Activated T-helper 1 cell treated with anti-CD3 and anti-CD28 coated beads, Interleukin-12 subunit alpha, Interleukin-12 subunit beta, Interleukin-2, Interleukin-4 antibody, amounts not matched to agents 30 ng/mL and 10 ng/mL and 1 ng/mL, durations not matched to agents 14 hours and 24 hours and 36 hours (primary cell): ENCODE measurements at regions not wholly inside any gene's neighbourhood (a gene's known extent, or its start where the extent isn't known, plus 50 kb on each side); places are given as distances from the start of the nearest gene placed in this dataset.
"Not testable (repeated sequence)": the region's sequence is repeated elsewhere in the genome, so short reads cannot be mapped to it uniquely, and the experiment has no call there.

Experiments
- DNase-seq: peaks from one replicate; pipeline ENCODE4 v3.0.0; 2021; ENCODE audit warnings: low spot score
- H3K27ac Mint-ChIP-seq: one replicate; pipeline ENCODE4 v1.8.0; 2021; ENCODE audit warnings: mild to moderate bottlenecking, mixed read lengths
- H3K27me3 Mint-ChIP-seq: one replicate; pipeline ENCODE4 v1.8.0; 2022; ENCODE audit warnings: mild to moderate bottlenecking, moderate library complexity, mixed read lengths; ENCODE audit not compliant: insufficient read depth
- H3K36me3 Mint-ChIP-seq: one replicate; pipeline ENCODE4 v1.8.0; 2021; ENCODE audit warnings: low read depth, mixed read lengths
- H3K4me1 Mint-ChIP-seq: one replicate; pipeline ENCODE4 v1.8.0; 2021; ENCODE audit warnings: low read depth, mixed read lengths
- H3K4me3 Mint-ChIP-seq: one replicate; pipeline ENCODE4 v1.8.0; 2021; ENCODE audit warnings: mild to moderate bottlenecking, moderate library complexity, mixed read lengths
- H3K9me3 Mint-ChIP-seq: one replicate; pipeline ENCODE4 v1.8.0; 2021; ENCODE audit warnings: mixed read lengths
- intact Hi-C: fragments of 100-400 bp; cut with micrococcal nuclease; formaldehyde crosslinking; loops from one replicate; pipeline ENCODE4 v1.15.1; 2024

- intact Hi-C loops, result loop anchor here (5.0 kb wide), 2 partner anchors 132 to 702 kb away; partner anchors contain the start of gene PAIP2
- H3K4me3 Mint-ChIP-seq, result no peak overlapping the region
- H3K4me1 Mint-ChIP-seq, result no peaks in the 10 kb centered on the region
- H3K27me3 Mint-ChIP-seq, result peaks cover 53% of the 10 kb centered on the region
- H3K27ac Mint-ChIP-seq, result no peak overlapping the region
- no peaks in the 10 kb centered on the region for H3K9me3 Mint-ChIP-seq
- no peak for DNase-seq
- H3K36me3 Mint-ChIP-seq, result no peaks in the 10 kb centered on the region
These were observed 65.5 kb upstream of the HSPA9 start for GRCh38 chr5:138640646-138641254.

DNA sequence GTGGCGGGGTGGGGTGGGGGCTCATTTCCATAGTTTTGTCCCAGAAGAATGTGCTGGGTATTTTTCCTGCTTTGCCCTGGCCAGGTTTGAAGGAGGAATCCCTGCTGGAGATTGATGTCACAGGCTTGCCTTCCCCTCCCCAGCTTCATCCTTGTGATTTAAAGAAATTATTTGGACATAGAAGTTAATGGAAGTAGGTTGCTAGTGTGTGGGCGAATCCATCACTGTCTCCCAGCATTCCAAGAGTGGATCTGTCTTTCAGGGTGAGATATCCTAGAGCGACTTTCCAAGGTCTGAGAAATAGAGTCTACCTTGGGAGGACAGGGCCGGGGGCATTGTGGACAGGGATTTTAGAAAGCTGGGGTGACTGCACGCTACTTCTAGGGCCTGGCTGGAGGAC lies 64.9 kb upstream of the HSPA9 start:
- intact Hi-C loops, result loop anchor here (5.0 kb wide), 2 partner anchors 132 to 702 kb away; partner anchors contain the start of gene PAIP2
- Mint-ChIP-seq H3K27ac (no peak overlapping the region), H3K27me3 (peaks cover 56% of the 10 kb centered on the region), H3K4me1 (no peaks in the 10 kb centered on the region), H3K36me3 (no peaks in the 10 kb centered on the region), H3K9me3 (no peaks in the 10 kb centered on the region), H3K4me3 (no peak overlapping the region)
- no peak for DNase-seq

DNA sequence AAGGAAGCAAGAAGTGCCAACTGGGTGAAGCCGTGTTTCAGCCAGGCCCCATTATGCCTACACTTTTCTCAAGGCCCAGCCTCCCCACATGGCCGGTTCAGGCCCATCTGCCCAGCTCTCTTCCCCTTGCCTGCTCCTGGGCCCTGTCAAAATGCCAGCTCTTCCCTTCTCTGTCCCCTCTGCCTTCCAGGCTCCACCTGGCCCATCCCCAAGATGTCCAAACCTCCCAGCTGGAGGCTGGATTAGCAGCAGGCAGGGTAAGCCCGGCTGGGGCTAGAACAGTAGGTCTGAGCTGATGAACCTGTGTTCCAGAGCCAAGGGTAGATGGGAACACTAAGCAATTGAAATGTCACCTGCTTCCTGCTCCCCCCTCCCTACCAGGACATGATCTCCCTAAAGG lies 64.1 kb upstream of the HSPA9 start:
- no peaks in the 10 kb centered on the region for H3K36me3 Mint-ChIP-seq
- no peak overlapping the region for H3K4me3 Mint-ChIP-seq
- DNase-seq, result no peak
- no peaks in the 10 kb centered on the region for H3K9me3 Mint-ChIP-seq
- peaks cover 53% of the 10 kb centered on the region for H3K27me3 Mint-ChIP-seq
- no peaks in the 10 kb centered on the region for H3K4me1 Mint-ChIP-seq
- intact Hi-C loops, result no loop called here
- H3K27ac Mint-ChIP-seq, result no peak overlapping the region

DNA sequence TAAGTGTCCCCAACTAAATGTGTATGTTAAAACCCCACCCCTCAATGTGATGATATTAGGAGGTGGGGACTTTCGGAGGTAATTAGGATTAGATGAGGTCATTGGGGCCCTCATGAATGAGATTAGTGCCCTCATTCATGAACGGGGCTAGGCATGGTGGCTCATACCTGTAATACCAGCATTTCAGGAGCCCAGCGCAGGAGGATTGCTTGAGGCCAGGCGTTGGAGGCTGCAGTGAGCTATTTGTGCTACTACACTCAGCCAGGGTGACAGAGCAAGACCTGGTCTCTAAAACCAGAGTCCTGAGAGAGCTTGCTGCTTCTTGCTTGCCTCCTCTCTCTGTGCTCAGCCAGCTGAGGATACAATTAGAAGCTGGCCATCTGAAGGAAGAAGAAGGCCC lies 62.1 kb upstream of the HSPA9 start:
- no peak overlapping the region for H3K4me3 Mint-ChIP-seq
- H3K36me3 Mint-ChIP-seq, result no peaks in the 10 kb centered on the region
- intact Hi-C loops, result no loop called here
- no peaks in the 10 kb centered on the region for H3K4me1 Mint-ChIP-seq
- DNase-seq, result no peak
- H3K27ac Mint-ChIP-seq, result no peak overlapping the region
- H3K27me3 Mint-ChIP-seq, result peaks cover 43% of the 10 kb centered on the region
- H3K9me3 Mint-ChIP-seq, result no peaks in the 10 kb centered on the region

DNA sequence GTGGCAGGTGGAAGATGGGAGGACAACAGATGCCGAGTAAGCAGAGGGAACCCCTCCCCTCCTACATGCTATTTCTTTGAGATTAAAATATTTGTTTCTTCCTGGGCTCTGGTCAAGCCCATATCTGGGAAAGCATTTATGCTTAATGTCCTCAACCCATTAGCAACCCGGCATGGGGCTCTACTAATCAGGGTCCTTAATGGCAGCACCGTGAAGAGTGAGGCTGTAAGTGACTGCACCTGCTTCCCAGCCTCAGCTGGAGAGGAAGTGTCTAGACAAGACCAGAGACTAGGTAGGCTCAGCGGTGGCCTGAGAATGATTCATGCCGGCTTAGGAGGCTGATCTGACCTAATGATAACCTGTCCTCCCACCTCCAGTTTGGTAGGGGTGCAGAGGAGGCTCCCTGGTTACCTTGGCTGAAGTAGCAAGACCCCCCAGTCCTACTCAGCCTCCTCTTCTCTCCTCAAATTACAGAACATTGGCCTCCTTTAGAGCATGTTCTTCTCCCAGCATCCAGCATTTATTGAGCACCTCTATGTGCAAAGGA lies 61.3 kb upstream of the HSPA9 start:
- no peaks in the 10 kb centered on the region for H3K4me1 Mint-ChIP-seq
- no peak overlapping the region for H3K4me3 Mint-ChIP-seq
- intact Hi-C loops, result no loop called here
- no peak overlapping the region for H3K27ac Mint-ChIP-seq
- peaks cover 41% of the 10 kb centered on the region for H3K27me3 Mint-ChIP-seq
- DNase-seq, result no peak
- H3K9me3 Mint-ChIP-seq, result no peaks in the 10 kb centered on the region
- H3K36me3 Mint-ChIP-seq, result no peaks in the 10 kb centered on the region

DNA sequence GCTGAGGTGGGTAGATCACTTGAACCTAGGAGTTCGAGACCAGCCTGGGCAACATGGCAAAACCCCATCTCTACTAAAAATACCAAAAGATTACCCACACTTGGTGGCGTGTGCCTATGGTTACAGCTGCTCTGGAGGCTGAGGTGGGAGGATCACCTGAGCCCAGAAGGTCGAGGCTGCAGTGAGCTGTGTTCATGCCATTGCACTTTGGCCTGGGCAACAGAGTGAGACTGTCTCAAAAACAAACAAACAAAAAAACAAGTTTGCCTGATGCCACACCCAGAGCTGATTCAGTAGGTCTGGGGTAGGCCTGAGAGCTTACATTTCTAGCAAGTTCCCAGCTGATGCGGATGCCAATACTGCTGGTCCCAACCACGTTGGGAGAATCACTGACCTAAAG lies 60.5 kb upstream of the HSPA9 start:
- H3K36me3 Mint-ChIP-seq, result no peaks in the 10 kb centered on the region
- no peak for DNase-seq
- H3K4me3 Mint-ChIP-seq, result no peak overlapping the region
- H3K27me3 Mint-ChIP-seq, result peaks cover 38% of the 10 kb centered on the region
- H3K4me1 Mint-ChIP-seq, result no peaks in the 10 kb centered on the region
- no peak overlapping the region for H3K27ac Mint-ChIP-seq
- H3K9me3 Mint-ChIP-seq, result no peaks in the 10 kb centered on the region
- intact Hi-C loops, result no loop called here

GRCh38 chr5:138635265-138635664 lies 60.1 kb upstream of the HSPA9 start:
- intact Hi-C loops, result no loop called here
- H3K4me3 Mint-ChIP-seq, result no peak overlapping the region
- H3K27ac Mint-ChIP-seq, result no peak overlapping the region
- no peaks in the 10 kb centered on the region for H3K4me1 Mint-ChIP-seq
- no peaks in the 10 kb centered on the region for H3K9me3 Mint-ChIP-seq
- peaks cover 35% of the 10 kb centered on the region for H3K27me3 Mint-ChIP-seq
- DNase-seq, result no peak
- H3K36me3 Mint-ChIP-seq, result no peaks in the 10 kb centered on the region

DNA sequence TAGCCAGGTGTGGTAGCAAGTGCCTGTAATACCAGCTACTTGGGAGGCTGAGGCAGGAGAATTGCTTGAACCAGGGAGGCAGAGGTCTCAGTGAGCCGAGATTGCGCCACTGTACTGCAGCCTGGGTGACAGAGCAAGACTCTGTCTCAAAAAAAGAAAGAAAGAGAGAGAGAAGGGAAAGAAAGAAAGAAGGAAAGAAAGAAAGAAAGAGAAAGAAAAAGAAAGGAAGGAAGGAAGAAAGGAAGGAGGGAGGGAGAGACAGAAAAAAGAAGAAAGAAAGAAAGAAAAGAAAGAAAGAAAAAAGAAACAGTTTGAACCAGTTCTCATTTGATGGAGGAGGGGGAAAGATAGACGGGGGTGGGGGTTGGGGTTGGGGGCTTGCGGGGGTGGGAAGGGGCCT lies 59.6 kb upstream of the HSPA9 start:
- H3K27ac Mint-ChIP-seq, H3K9me3 Mint-ChIP-seq, H3K4me3 Mint-ChIP-seq, H3K36me3 Mint-ChIP-seq, intact Hi-C loops, H3K4me1 Mint-ChIP-seq, DNase-seq: not testable (repeated sequence)
- peaks cover 31% of the 10 kb centered on the region for H3K27me3 Mint-ChIP-seq

DNA sequence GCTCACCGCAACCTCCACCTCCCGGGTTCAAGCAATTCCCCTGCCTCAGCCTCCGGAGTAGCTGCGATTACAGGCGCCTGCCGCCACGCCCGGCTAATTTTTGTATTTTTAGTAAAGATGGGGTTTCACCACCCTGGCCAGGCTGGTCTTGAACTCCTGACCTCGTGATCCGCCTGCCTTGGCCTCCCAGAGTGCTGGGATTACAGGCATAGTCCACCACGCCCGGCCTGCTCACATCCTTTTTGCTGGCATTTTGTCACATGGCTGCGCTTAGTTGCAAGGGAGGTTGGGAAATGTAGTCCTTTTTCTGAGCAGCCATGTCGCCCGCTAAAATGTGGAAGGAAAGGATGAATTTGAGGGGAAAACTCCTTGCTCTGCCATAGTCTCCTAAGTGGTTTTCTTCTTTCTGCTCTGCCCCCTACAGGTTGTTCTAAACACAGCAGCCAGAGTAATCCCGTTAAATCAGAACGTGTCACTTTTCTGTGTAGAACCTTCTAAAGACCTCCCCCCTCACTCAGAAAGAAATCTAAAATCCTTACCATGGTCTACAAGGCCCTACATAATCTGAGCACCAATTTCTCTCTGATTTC lies 57.8 kb upstream of the HSPA9 start:
- intact Hi-C loops, result loop anchor here (1.0 kb wide), 1 partner anchor 54 kb away; no protein-coding TSS in a partner anchor
- DNase-seq, result no peak
- H3K9me3 Mint-ChIP-seq, result no peaks in the 10 kb centered on the region
- no peak overlapping the region for H3K4me3 Mint-ChIP-seq
- H3K4me1 Mint-ChIP-seq, result no peaks in the 10 kb centered on the region
- no peak overlapping the region for H3K27ac Mint-ChIP-seq
- peaks cover 29% of the 10 kb centered on the region for H3K27me3 Mint-ChIP-seq
- H3K36me3 Mint-ChIP-seq, result no peaks in the 10 kb centered on the region

GRCh38 chr5:138631096-138631928 lies 56.1 kb upstream of the HSPA9 start:
- no peak for DNase-seq
- no peaks in the 10 kb centered on the region for H3K9me3 Mint-ChIP-seq
- no peaks in the 10 kb centered on the region for H3K4me1 Mint-ChIP-seq
- no peaks in the 10 kb centered on the region for H3K36me3 Mint-ChIP-seq
- H3K27me3 Mint-ChIP-seq, result peaks cover 31% of the 10 kb centered on the region
- intact Hi-C loops, result no loop called here
- H3K27ac Mint-ChIP-seq, result no peak overlapping the region
- H3K4me3 Mint-ChIP-seq, result no peak overlapping the region

- DNase-seq, result no peak
- no peak overlapping the region for H3K27ac Mint-ChIP-seq
- H3K4me3 Mint-ChIP-seq, result no peak overlapping the region
- peaks cover 26% of the 10 kb centered on the region for H3K27me3 Mint-ChIP-seq
- no peaks in the 10 kb centered on the region for H3K4me1 Mint-ChIP-seq
- H3K9me3 Mint-ChIP-seq, result no peaks in the 10 kb centered on the region
- intact Hi-C loops, result no loop called here
- no peaks in the 10 kb centered on the region for H3K36me3 Mint-ChIP-seq
These were observed 54.2 kb upstream of the HSPA9 start for GRCh38 chr5:138629392-138629791.

GRCh38 chr5:138626333-138626944 lies 51.2 kb upstream of the HSPA9 start:
- DNase-seq, result no peak
- Mint-ChIP-seq H3K4me1 (no peaks in the 10 kb centered on the region), H3K4me3 (no peak overlapping the region), H3K27me3 (peaks cover 39% of the 10 kb centered on the region), H3K27ac (no peak overlapping the region), H3K36me3 (no peaks in the 10 kb centered on the region), H3K9me3 (no peaks in the 10 kb centered on the region)
- intact Hi-C loops, result no loop called here

DNA sequence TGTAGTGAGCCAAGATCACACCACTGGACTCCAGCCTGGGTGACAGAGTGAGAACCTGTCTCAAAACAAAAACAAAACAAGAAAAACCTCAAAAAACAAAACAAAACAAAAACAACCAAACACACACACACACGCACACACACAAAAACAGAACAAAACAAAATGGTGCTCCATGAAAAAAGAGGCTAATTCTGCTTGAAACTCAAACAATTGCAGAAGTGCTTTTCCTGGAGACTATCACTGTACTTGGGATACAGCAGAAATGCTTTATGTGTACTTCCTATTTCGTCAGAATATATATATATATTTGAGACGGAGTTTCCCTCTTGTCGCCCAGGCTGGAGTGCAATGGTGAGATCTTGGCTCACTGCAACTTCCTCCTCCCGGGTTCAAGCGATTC lies 49.9 kb upstream of the HSPA9 start:
- H3K27ac Mint-ChIP-seq, result no peak overlapping the region
- no peaks in the 10 kb centered on the region for H3K9me3 Mint-ChIP-seq
- no peaks in the 10 kb centered on the region for H3K4me1 Mint-ChIP-seq
- no peak overlapping the region for H3K4me3 Mint-ChIP-seq
- no peak for DNase-seq
- H3K27me3 Mint-ChIP-seq, result peaks cover 41% of the 10 kb centered on the region
- intact Hi-C loops, result no loop called here
- H3K36me3 Mint-ChIP-seq, result no peaks in the 10 kb centered on the region
